ENCODE measurements at regions not wholly inside any gene's neighbourhood (a gene's known extent, or its start where the extent isn't known, plus 50 kb on each side); places are given as distances from the start of the nearest gene placed in this dataset.

DNA sequence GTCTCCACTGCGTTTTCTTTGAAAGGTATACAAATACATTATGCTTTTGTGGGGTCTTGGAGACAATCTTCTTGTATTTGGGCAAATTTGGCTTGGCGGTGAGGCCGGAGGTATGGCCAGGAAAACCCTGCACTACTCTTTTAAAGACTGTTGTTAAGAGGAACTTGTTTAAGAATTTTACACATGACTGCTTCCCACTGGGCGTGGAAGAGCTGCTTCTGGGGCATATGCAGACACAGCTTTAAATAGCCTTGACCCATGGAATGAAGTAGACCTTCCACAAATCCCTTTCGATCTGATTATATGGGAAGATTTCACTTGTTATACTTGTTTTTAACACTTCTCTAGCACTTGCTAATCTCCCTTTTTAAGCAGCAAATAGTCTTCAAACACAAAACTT, 453.6 kb downstream of the MN1 start:
- TF ChIP-seq, protein P1, sequence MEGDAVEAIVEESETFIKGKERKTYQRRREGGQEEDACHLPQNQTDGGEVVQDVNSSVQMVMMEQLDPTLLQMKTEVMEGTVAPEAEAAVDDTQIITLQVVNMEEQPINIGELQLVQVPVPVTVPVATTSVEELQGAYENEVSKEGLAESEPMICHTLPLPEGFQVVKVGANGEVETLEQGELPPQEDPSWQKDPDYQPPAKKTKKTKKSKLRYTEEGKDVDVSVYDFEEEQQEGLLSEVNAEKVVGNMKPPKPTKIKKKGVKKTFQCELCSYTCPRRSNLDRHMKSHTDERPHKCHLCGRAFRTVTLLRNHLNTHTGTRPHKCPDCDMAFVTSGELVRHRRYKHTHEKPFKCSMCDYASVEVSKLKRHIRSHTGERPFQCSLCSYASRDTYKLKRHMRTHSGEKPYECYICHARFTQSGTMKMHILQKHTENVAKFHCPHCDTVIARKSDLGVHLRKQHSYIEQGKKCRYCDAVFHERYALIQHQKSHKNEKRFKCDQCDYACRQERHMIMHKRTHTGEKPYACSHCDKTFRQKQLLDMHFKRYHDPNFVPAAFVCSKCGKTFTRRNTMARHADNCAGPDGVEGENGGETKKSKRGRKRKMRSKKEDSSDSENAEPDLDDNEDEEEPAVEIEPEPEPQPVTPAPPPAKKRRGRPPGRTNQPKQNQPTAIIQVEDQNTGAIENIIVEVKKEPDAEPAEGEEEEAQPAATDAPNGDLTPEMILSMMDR (IDR thresholded peaks at IDR 0.05) = no peak
- TF ChIP-seq POLR2A (IDR thresholded peaks at IDR 0.05) (no peak), POLR2AphosphoS5 (IDR thresholded peaks at IDR 0.05) (no peak)

Measured in prostate gland (tissue), 2 donors.